K562 (cell line): ENCODE measurements at regions not wholly inside any gene's neighbourhood (a gene's known extent, or its start where the extent isn't known, plus 50 kb on each side); places are given as distances from the start of the nearest gene placed in this dataset.

ENCODE experiments used
- ATAC-seq: fragments of 200-7000 bp; cut with Tn5 transposase; 3 replicates; pipeline ENCODE4 v1.9.1; 2020; ENCODE audit warnings: moderate library complexity
- BruUV-seq: library from RNA; stranded (reverse); fragments of 400-500 nt; replicated peaks from 2 replicates; lab custom pipeline; 2021; lab: Mats Ljungman, UMichigan
- CTCF ChIA-PET: fragments of 300-600 bp; formaldehyde crosslinking; extraction: SDS; loops from one replicate; lab custom pipeline; 2021; ENCODE audit warnings: low intra/inter-chr PET ratio; lab: Yijun Ruan, JAX
- POLR2A ChIA-PET: fragments of 300-600, 350-650 bp; sonication (Branson Sonifier 250); formaldehyde crosslinking; extraction: SDS; loops from one replicate; lab custom pipeline; 2021; ENCODE audit warnings: antibody characterized with exemption, inconsistent platforms; lab: Yijun Ruan, JAX
- DNase-seq, 4 experiments: peaks; one replicate each; pipeline versions ENCODE4 v3.0.0 to v3.0.0-alpha.2; 2011 to 2018; ENCODE audit warnings: low spot score in 3 of 4, mixed read lengths in 3 of 4; ENCODE audit errors: extremely low read depth in 1 of 4
- FAIRE-seq: peaks from 2 replicates; lab custom pipeline; 2011; peaks lifted over from hg19 to GRCh38; lab: Jason Lieb, UNC
- H2AFZ ChIP-seq: 2 replicates; pipeline ENCODE4 v1.6.0; 2011; ENCODE audit warnings: low read depth, low read length, control low read depth, inconsistent platforms
- H3K27ac ChIP-seq: fragments of 200-600 bp; 3 replicates; pipeline ENCODE4 v1.8.0; 2011; ENCODE audit warnings: low read depth, mild to moderate bottlenecking, control low read depth, inconsistent platforms, low read length, moderate library complexity, mixed read lengths; ENCODE audit errors: extremely low read depth
- H3K27me3 ChIP-seq, 2 experiments: fragments of 300-600 bp in 1 of 2; 2 replicates in 1 of 2; 3 replicates in 1 of 2; pipeline versions ENCODE4 v1.6.0 to v1.8.0; 2011; ENCODE audit warnings: inconsistent platforms in 2 of 2, low read length in 2 of 2, mild to moderate bottlenecking in 1 of 2, mixed read lengths in 1 of 2, moderate library complexity in 1 of 2; ENCODE audit not compliant: control insufficient read depth in 2 of 2, insufficient read depth in 2 of 2
- H3K36me3 ChIP-seq: fragments of 300-600 bp; 3 replicates; pipeline ENCODE4 v1.8.0; 2011; ENCODE audit warnings: mild to moderate bottlenecking, low read length, inconsistent platforms; ENCODE audit not compliant: control insufficient read depth, insufficient read depth
- H3K4me1 ChIP-seq, 2 experiments: fragments of 200-600 bp in 1 of 2; replicated peaks in 1 of 2; 2 replicates in 1 of 2; 3 replicates in 1 of 2; pipeline versions ENCODE4 v1.5.1 to v1.8.0; 2011; ENCODE audit warnings: inconsistent platforms in 2 of 2, low read length in 2 of 2, mild to moderate bottlenecking in 1 of 2, mixed read lengths in 1 of 2, moderate library complexity in 1 of 2; ENCODE audit not compliant: control insufficient read depth in 2 of 2, insufficient read depth in 2 of 2
- H3K4me2 ChIP-seq: 2 replicates; pipeline ENCODE4 v1.6.1; 2011; ENCODE audit warnings: low read length, control low read depth, inconsistent platforms, mixed read lengths; ENCODE audit not compliant: insufficient read depth
- H3K4me3 ChIP-seq: fragments of 200-600 bp; sonication (generic), shearing (Covaris generic); 2 replicates; pipeline ENCODE4 v1.5.1; 2016; ENCODE audit warnings: control low read depth, inconsistent platforms
- H3K79me2 ChIP-seq: fragments of 200-600 bp; 3 replicates; pipeline ENCODE4 v1.8.0; 2011; ENCODE audit warnings: low read length, inconsistent platforms; ENCODE audit not compliant: control insufficient read depth, insufficient read depth
- H3K9ac ChIP-seq, 2 experiments: 2 replicates each; pipeline versions ENCODE4 v1.6.0 to v1.6.1; 2011; ENCODE audit warnings: low read depth in 2 of 2, low read length in 2 of 2, control low read depth in 1 of 2, inconsistent platforms in 1 of 2, mild to moderate bottlenecking in 1 of 2, mixed read lengths in 1 of 2; ENCODE audit not compliant: insufficient read depth in 1 of 2
- H3K9me1 ChIP-seq: one replicate; pipeline ENCODE4 v1.6.0; 2011; ENCODE audit warnings: inconsistent platforms, mild to moderate bottlenecking, low read length, moderate library complexity; ENCODE audit not compliant: control insufficient read depth, insufficient read depth
- H3K9me3 ChIP-seq: replicated peaks from 2 replicates; pipeline ENCODE4 v1.5.1; 2011; ENCODE audit warnings: low read depth, low read length, inconsistent platforms; ENCODE audit not compliant: control insufficient read depth, insufficient read depth
- H4K20me1 ChIP-seq: replicated peaks from 2 replicates; pipeline ENCODE4 v1.6.1; 2011; ENCODE audit warnings: low read length, inconsistent platforms, mixed read lengths; ENCODE audit not compliant: control insufficient read depth, insufficient read depth
- ARID4B ChIP-seq: sonication (generic); formaldehyde crosslinking; IDR thresholded peaks from 2 replicates; pipeline ENCODE4 v1.8.0; 2022; ENCODE audit warnings: mild to moderate bottlenecking, missing genetic modification reagents
- CREB3L1 ChIP-seq: fragments of 450-650 bp; IDR thresholded peaks from 2 replicates; pipeline ENCODE4 v1.6.1; 2014; ENCODE audit warnings: low read depth, mild to moderate bottlenecking, moderate library complexity, borderline replicate concordance
- HMBOX1 ChIP-seq: sonication (generic); IDR thresholded peaks from 2 replicates; pipeline ENCODE4 v1.6.1; 2016
- HMGN3 ChIP-seq: IDR thresholded peaks from 2 replicates; pipeline ENCODE4 v1.6.1; 2011; ENCODE audit warnings: borderline replicate concordance, low read depth, mild to moderate bottlenecking, mixed read lengths, low read length; ENCODE audit not compliant: insufficient read length; ENCODE audit errors: extremely low read depth
- KLF16 ChIP-seq: IDR thresholded peaks from 2 replicates; pipeline ENCODE4 v1.6.1; 2016; ENCODE audit warnings: antibody characterized with exemption
- NCOA1 ChIP-seq: fragments of 450-650 bp; IDR thresholded peaks from 2 replicates; pipeline ENCODE4 v1.6.1; 2016; ENCODE audit warnings: low read depth
- NEUROD1 ChIP-seq: fragments of 150-350 bp; IDR thresholded peaks from 2 replicates; pipeline ENCODE4 v1.6.1; 2014; ENCODE audit warnings: borderline replicate concordance, low read length, low read depth; ENCODE audit not compliant: partially characterized antibody
- SMC3 ChIP-seq: conservative IDR thresholded peaks from 2 replicates; pipeline ENCODE4 v1.6.1; 2011; ENCODE audit warnings: low read depth, low read length, improper control_type of control experiment; ENCODE audit not compliant: insufficient read depth
- ZNF175 ChIP-seq: fragments of 200-800 bp; sonication (Bioruptor generic); IDR thresholded peaks from 2 replicates; pipeline ENCODE4 v1.6.1; 2016; ENCODE audit warnings: low read depth, mild to moderate bottlenecking, missing genetic modification characterization, missing compliant biosample characterization
- WGBS: fragments of 100-300 bp; shearing (Covaris generic); methylation state at CpG from one replicate; pipeline ENCODE4 v1.1.6; 2016; ENCODE audit warnings: low coverage, mixed read lengths; ENCODE audit not compliant: insufficient coverage; ENCODE audit errors: missing lambda C conversion rate; 5-methylcytosine and 5-hydroxymethylcytosine counted together
- in situ Hi-C: fragments of 300-500 bp; cut with MboI; formaldehyde crosslinking; loops from 4 replicates; pipeline ENCODE4 v1.15.0; 2018; ENCODE audit warnings: inconsistent platforms, mixed read lengths
- intact Hi-C: fragments of 100-400 bp; cut with micrococcal nuclease; formaldehyde crosslinking; loops from 2 replicates; pipeline ENCODE4 v1.14.2; 2022

- TF ChIP-seq NEUROD1: no peak
- no peak for TF ChIP-seq SMC3
- TF ChIP-seq CREB3L1: no peak
- TF ChIP-seq HMGN3: no peak
- no peak for TF ChIP-seq NCOA1
- no peak for TF ChIP-seq ZNF175 (CRISPR knock-in tag)
- no peak for TF ChIP-seq HMBOX1
- TF ChIP-seq KLF16: no peak
- TF ChIP-seq ARID4B (CRISPR knock-in tag): no peak
- intact Hi-C loops (no loop called here), in situ Hi-C loops (no loop called here)
- DNase-seq: no peak
- FAIRE-seq: no peak
- no peak overlapping the region for H3K9ac ChIP-seq
- H3K27ac ChIP-seq: no peak overlapping the region
- CTCF ChIA-PET: no interaction called here
- ATAC-seq: no peak
- no peak overlapping the region for H3K4me2 ChIP-seq
- WGBS: 5% methylated on average over 3 of the region's 3 CpGs
- no peaks in the 10 kb centered on the region for H3K9me1 ChIP-seq
- H4K20me1 ChIP-seq: no peaks in the 10 kb centered on the region
- no peaks in the 10 kb centered on the region for H3K9me3 ChIP-seq
- no peak overlapping the region for H3K4me3 ChIP-seq
- BruUV-seq: no TSS peak
- no peaks in the 10 kb centered on the region for H3K79me2 ChIP-seq
- H3K27me3 ChIP-seq: no peaks in the 10 kb centered on the region
- H3K36me3 ChIP-seq: no peaks in the 10 kb centered on the region
- POLR2A ChIA-PET: no interaction called here
- H2AFZ ChIP-seq: no peak overlapping the region
- H3K4me1 ChIP-seq: no peaks in the 10 kb centered on the region
These were observed 750.5 kb downstream of the CPS1 start for GRCh38 chr2:211306929-211307328.
